Fibroblast of the aortic adventitia (primary cell): ENCODE measurements at regions not wholly inside any gene's neighbourhood (a gene's known extent, or its start where the extent isn't known, plus 50 kb on each side); places are given as distances from the start of the nearest gene placed in this dataset.

Experiments
- DNase-seq: peaks from one replicate; pipeline ENCODE4 v3.0.0-alpha.2; 2010; ENCODE audit warnings: low read depth
- H3K4me3 ChIP-seq: 2 replicates; pipeline ENCODE4 v1.5.1; 2011; ENCODE audit warnings: low read depth, mild to moderate bottlenecking, control low read depth, low read length, moderate library complexity
- CTCF ChIP-seq: IDR thresholded peaks from 2 replicates; pipeline ENCODE4 v1.5.1; 2011; ENCODE audit warnings: mild to moderate bottlenecking, low read length, control low read depth, inconsistent platforms; ENCODE audit not compliant: insufficient read depth

GRCh38 chrX:145623453-145623852 is 194.2 kb upstream of the SLITRK2 start:
- no peak for DNase-seq
- no peak overlapping the region for H3K4me3 ChIP-seq
- no peak for TF ChIP-seq CTCF

- TF ChIP-seq CTCF = no peak
- no peak for DNase-seq
- H3K4me3 ChIP-seq = no peak overlapping the region
These were observed 187.5 kb upstream of the SLITRK2 start for GRCh38 chrX:145630081-145630480.

- H3K4me3 ChIP-seq = no peak overlapping the region
- TF ChIP-seq CTCF = no peak
- no peak for DNase-seq
These were observed 186.7 kb upstream of the SLITRK2 start for GRCh38 chrX:145630806-145631435.

GRCh38 chrX:145631461-145631951 is 186.1 kb upstream of the SLITRK2 start:
- TF ChIP-seq CTCF = no peak
- no peak overlapping the region for H3K4me3 ChIP-seq
- no peak for DNase-seq

GRCh38 chrX:145654486-145654885 is 163.1 kb upstream of the SLITRK2 start:
- no peak for DNase-seq
- no peak for TF ChIP-seq CTCF
- no peak overlapping the region for H3K4me3 ChIP-seq

GRCh38 chrX:145673841-145674240 is 143.8 kb upstream of the SLITRK2 start:
- no peak for DNase-seq
- H3K4me3 ChIP-seq = no peak overlapping the region
- TF ChIP-seq CTCF = no peak

- TF ChIP-seq CTCF = no peak
- no peak overlapping the region for H3K4me3 ChIP-seq
- DNase-seq = no peak
These were observed 140.4 kb upstream of the SLITRK2 start for GRCh38 chrX:145677109-145677817.
